Endodermal cell (in vitro differentiated cells): ENCODE measurements at regions not wholly inside any gene's neighbourhood (a gene's known extent, or its start where the extent isn't known, plus 50 kb on each side); places are given as distances from the start of the nearest gene placed in this dataset.

ENCODE experiments used
- DNase-seq: peaks from one replicate; pipeline ENCODE4 v3.0.0-alpha.2; 2017
- H3K27ac ChIP-seq: 2 replicates; pipeline ENCODE4 v1.5.1; 2013; ENCODE audit warnings: mild to moderate bottlenecking, low read depth, low read length, moderate library complexity
- H3K27me3 ChIP-seq: 2 replicates; pipeline ENCODE4 v1.6.1; 2013; ENCODE audit warnings: mild to moderate bottlenecking, low read length, moderate library complexity; ENCODE audit not compliant: insufficient read depth, control insufficient read depth, poor library complexity, severe bottlenecking
- H3K36me3 ChIP-seq: 2 replicates; pipeline ENCODE4 v1.7.0; 2013; ENCODE audit warnings: mild to moderate bottlenecking, low read length, moderate library complexity; ENCODE audit not compliant: control insufficient read depth, insufficient read depth
- H3K4me1 ChIP-seq: one replicate; pipeline ENCODE4 v1.7.0; 2013; ENCODE audit warnings: low read length; ENCODE audit not compliant: control insufficient read depth, insufficient read depth
- H3K4me3 ChIP-seq: 2 replicates; pipeline ENCODE4 v1.5.1; 2013; ENCODE audit warnings: mild to moderate bottlenecking, low read length, moderate library complexity
- H3K9ac ChIP-seq: 2 replicates; pipeline ENCODE4 v1.6.1; 2013; ENCODE audit warnings: mild to moderate bottlenecking, low read length, moderate library complexity; ENCODE audit not compliant: poor library complexity, severe bottlenecking; ENCODE audit errors: extremely low read depth
- H3K9me3 ChIP-seq: 2 replicates; pipeline ENCODE4 v1.6.1; 2013; ENCODE audit warnings: mild to moderate bottlenecking, low read length, moderate library complexity; ENCODE audit not compliant: control insufficient read depth
- H3K27ac Mint-ChIP-seq: 2 replicates; pipeline ENCODE4 v1.8.0; 2020; ENCODE audit warnings: mixed read lengths
- H3K27me3 Mint-ChIP-seq: 2 replicates; pipeline ENCODE4 v1.8.0; 2021; ENCODE audit warnings: mild to moderate bottlenecking, mixed read lengths; ENCODE audit not compliant: insufficient read depth
- H3K36me3 Mint-ChIP-seq: 2 replicates; pipeline ENCODE4 v1.8.0; 2020; ENCODE audit warnings: low read depth, mixed read lengths
- H3K4me1 Mint-ChIP-seq: 2 replicates; pipeline ENCODE4 v1.8.0; 2020; ENCODE audit warnings: mixed read lengths
- H3K4me3 Mint-ChIP-seq: 2 replicates; pipeline ENCODE4 v1.8.0; 2020; ENCODE audit warnings: mild to moderate bottlenecking, moderate library complexity, mixed read lengths
- H3K9me3 Mint-ChIP-seq: 2 replicates; pipeline ENCODE4 v1.8.0; 2020; ENCODE audit warnings: mild to moderate bottlenecking, mixed read lengths
- WGBS, 2 experiments: methylation state at CpG; one replicate each; pipeline versions ENCODE4 v1.1.5 to v1.1.7; 2013; ENCODE audit warnings: missing lambda C conversion rate in 2 of 2, mixed read lengths in 1 of 2; ENCODE audit not compliant: insufficient coverage in 1 of 2, insufficient read length in 1 of 2; 5-methylcytosine and 5-hydroxymethylcytosine counted together
- TF ChIP-seq, protein P1 (sequence below): fragments of 200-600 bp; sonication (generic); conservative IDR thresholded peaks from 2 replicates; pipeline ENCODE4 v1.5.0; 2021; ENCODE audit warnings: antibody characterized with exemption, mild to moderate bottlenecking

- Mint-ChIP-seq H3K36me3 (no peaks in the 10 kb centered on the region), H3K4me1 (no peaks in the 10 kb centered on the region), H3K27ac (no peak overlapping the region), H3K9me3 (peaks cover 5% of the 10 kb centered on the region), H3K27me3 (no peaks in the 10 kb centered on the region), H3K4me3 (no peak overlapping the region)
- 91 to 92% methylated on average over 7 to 9 of the region's 9 CpGs for WGBS, 2 experiments
- Histone ChIP-seq H3K4me1 (no peaks in the 10 kb centered on the region), H3K4me3 (no peak overlapping the region), H3K9me3 (no peaks in the 10 kb centered on the region), H3K36me3 (no peaks in the 10 kb centered on the region), H3K27me3 (no peaks in the 10 kb centered on the region), H3K27ac (no peak overlapping the region), H3K9ac (no peak overlapping the region)
- no peak for DNase-seq
- TF ChIP-seq, protein P1, sequence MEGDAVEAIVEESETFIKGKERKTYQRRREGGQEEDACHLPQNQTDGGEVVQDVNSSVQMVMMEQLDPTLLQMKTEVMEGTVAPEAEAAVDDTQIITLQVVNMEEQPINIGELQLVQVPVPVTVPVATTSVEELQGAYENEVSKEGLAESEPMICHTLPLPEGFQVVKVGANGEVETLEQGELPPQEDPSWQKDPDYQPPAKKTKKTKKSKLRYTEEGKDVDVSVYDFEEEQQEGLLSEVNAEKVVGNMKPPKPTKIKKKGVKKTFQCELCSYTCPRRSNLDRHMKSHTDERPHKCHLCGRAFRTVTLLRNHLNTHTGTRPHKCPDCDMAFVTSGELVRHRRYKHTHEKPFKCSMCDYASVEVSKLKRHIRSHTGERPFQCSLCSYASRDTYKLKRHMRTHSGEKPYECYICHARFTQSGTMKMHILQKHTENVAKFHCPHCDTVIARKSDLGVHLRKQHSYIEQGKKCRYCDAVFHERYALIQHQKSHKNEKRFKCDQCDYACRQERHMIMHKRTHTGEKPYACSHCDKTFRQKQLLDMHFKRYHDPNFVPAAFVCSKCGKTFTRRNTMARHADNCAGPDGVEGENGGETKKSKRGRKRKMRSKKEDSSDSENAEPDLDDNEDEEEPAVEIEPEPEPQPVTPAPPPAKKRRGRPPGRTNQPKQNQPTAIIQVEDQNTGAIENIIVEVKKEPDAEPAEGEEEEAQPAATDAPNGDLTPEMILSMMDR: no peak
Observed at GRCh38 chr7:156062286-156062685, 250.0 kb upstream of the SHH start.

DNA sequence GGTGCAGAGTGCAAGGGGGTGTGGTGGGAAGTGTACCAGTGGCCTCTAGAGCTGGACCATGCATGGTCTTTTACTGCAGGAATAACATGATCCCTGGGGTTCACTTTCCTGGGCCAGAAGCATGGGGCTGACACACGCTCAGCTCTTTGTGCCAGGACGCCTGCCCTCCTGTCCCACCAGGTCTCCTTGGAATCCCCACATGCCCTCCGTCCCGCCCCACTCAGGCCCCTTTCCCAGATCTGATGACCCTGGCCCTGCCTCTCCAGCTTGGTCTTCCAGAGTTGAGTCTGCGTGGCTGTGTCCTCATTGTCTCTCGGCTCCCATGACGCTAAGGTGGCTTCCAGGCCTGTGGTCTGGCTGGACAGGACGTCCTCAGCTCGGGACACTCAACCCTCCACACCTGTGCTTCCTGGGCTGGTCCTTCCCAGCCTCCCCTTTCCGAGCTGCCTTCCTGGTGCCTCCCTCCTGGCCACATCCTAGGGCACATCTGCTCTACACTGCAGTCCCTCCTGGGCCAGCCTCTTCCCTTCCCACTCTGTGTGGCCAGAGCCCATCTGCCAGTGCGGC lies 249.5 kb upstream of the SHH start:
- Mint-ChIP-seq H3K4me3 (no peak overlapping the region), H3K27ac (no peak overlapping the region), H3K9me3 (peaks cover 5% of the 10 kb centered on the region), H3K4me1 (no peaks in the 10 kb centered on the region), H3K36me3 (no peaks in the 10 kb centered on the region), H3K27me3 (no peaks in the 10 kb centered on the region)
- no peak overlapping the region for H3K4me3 ChIP-seq
- WGBS, 2 experiments: 90 to 91% methylated on average over 8 to 11 of the region's 11 CpGs
- H3K36me3 ChIP-seq: no peaks in the 10 kb centered on the region
- no peak overlapping the region for H3K9ac ChIP-seq
- H3K9me3 ChIP-seq: no peaks in the 10 kb centered on the region
- no peak overlapping the region for H3K27ac ChIP-seq
- no peak for DNase-seq
- TF ChIP-seq, protein P1: no peak
- H3K4me1 ChIP-seq: no peaks in the 10 kb centered on the region
- H3K27me3 ChIP-seq: no peaks in the 10 kb centered on the region

- H3K4me3 Mint-ChIP-seq: no peak overlapping the region
- no peaks in the 10 kb centered on the region for H3K36me3 Mint-ChIP-seq
- H3K4me1 ChIP-seq: no peaks in the 10 kb centered on the region
- no peak overlapping the region for H3K9ac ChIP-seq
- H3K27me3 ChIP-seq: no peaks in the 10 kb centered on the region
- no peak overlapping the region for H3K4me3 ChIP-seq
- H3K27ac ChIP-seq: no peak overlapping the region
- H3K4me1 Mint-ChIP-seq: no peaks in the 10 kb centered on the region
- H3K9me3 ChIP-seq: no peaks in the 10 kb centered on the region
- peaks cover 5% of the 10 kb centered on the region for H3K9me3 Mint-ChIP-seq
- no peak overlapping the region for H3K27ac Mint-ChIP-seq
- TF ChIP-seq, protein P1: no peak
- WGBS, 2 experiments: 88 to 91% methylated on average over 12 to 15 of the region's 15 CpGs
- DNase-seq: no peak
- H3K36me3 ChIP-seq: no peaks in the 10 kb centered on the region
- no peaks in the 10 kb centered on the region for H3K27me3 Mint-ChIP-seq
Observed at GRCh38 chr7:156060925-156061324, 248.7 kb upstream of the SHH start.
